ENCODE measurements at regions not wholly inside any gene's neighbourhood (a gene's known extent, or its start where the extent isn't known, plus 50 kb on each side); places are given as distances from the start of the nearest gene placed in this dataset.

- Histone ChIP-seq H3K4me1 (ENCODE audit: insufficient read depth, low read length, poor library complexity, severe bottlenecking) (no peaks in the 10 kb centered on the region), H4K20me1 (ENCODE audit: insufficient read depth, low read length, poor library complexity, severe bottlenecking) (no peaks in the 10 kb centered on the region)
These were observed 297.7 kb downstream of the ICOS start for GRCh38 chr2:204234248-204234647.

GRCh38 chr2:204234879-204235278 lies 298.3 kb downstream of the ICOS start:
- Histone ChIP-seq H3K36me3 (ENCODE audit: insufficient read depth, low read length) (no peaks in the 10 kb centered on the region), H3K9ac (ENCODE audit: low read depth, low read length, poor library complexity, severe bottlenecking) (no peak overlapping the region), H3K4me2 (ENCODE audit: low read depth, low read length, poor library complexity, severe bottlenecking) (no peak overlapping the region), H3F3A (ENCODE audit: low read depth) (no peaks in the 10 kb centered on the region), H3K4me1 (ENCODE audit: insufficient read depth, low read length, poor library complexity, severe bottlenecking) (no peaks in the 10 kb centered on the region), H3K9me2 (replicated peaks; ENCODE audit: low read depth, low read length) (no peaks in the 10 kb centered on the region), H3K27me3 (ENCODE audit: insufficient read depth, low read length, poor library complexity, severe bottlenecking) (no peaks in the 10 kb centered on the region), H3K79me2 (ENCODE audit: insufficient read depth, low read length) (no peaks in the 10 kb centered on the region), H3K4me3 (ENCODE audit: low read length, poor library complexity, severe bottlenecking) (no peak overlapping the region), H4K20me1 (ENCODE audit: insufficient read depth, low read length, poor library complexity, severe bottlenecking) (no peaks in the 10 kb centered on the region), H3K9me3 (ENCODE audit: insufficient read depth, low read depth, low read length) (no peaks in the 10 kb centered on the region), H2AFZ (ENCODE audit: low read length) (no peak overlapping the region)
- no peak for TF ChIP-seq EZH2phosphoT487 (IDR thresholded peaks at IDR 0.05; ENCODE audit: borderline replicate concordance)
- TF ChIP-seq CTCF (conservative IDR thresholded peaks at IDR 0.05; ENCODE audit: low read length), result no peak

More at GRCh38 chr2:204234248-204234647, 297.7 kb downstream of the ICOS start:
- Histone ChIP-seq H3K36me3 (ENCODE audit: insufficient read depth, low read length) (no peaks in the 10 kb centered on the region), H3K4me3 (ENCODE audit: low read length, poor library complexity, severe bottlenecking) (no peak overlapping the region), H3K9me3 (ENCODE audit: insufficient read depth, low read depth, low read length) (no peaks in the 10 kb centered on the region), H3K79me2 (ENCODE audit: insufficient read depth, low read length) (no peaks in the 10 kb centered on the region), H3K9me2 (replicated peaks; ENCODE audit: low read depth, low read length) (no peaks in the 10 kb centered on the region), H3K4me2 (ENCODE audit: low read depth, low read length, poor library complexity, severe bottlenecking) (no peak overlapping the region), H3K9ac (ENCODE audit: low read depth, low read length, poor library complexity, severe bottlenecking) (no peak overlapping the region), H3K27me3 (ENCODE audit: insufficient read depth, low read length, poor library complexity, severe bottlenecking) (no peaks in the 10 kb centered on the region), H2AFZ (ENCODE audit: low read length) (no peak overlapping the region), H3F3A (ENCODE audit: low read depth) (no peaks in the 10 kb centered on the region)
- TF ChIP-seq EZH2phosphoT487 (IDR thresholded peaks at IDR 0.05; ENCODE audit: borderline replicate concordance) (no peak), CTCF (conservative IDR thresholded peaks at IDR 0.05; ENCODE audit: low read length) (no peak)

GRCh38 chr2:204237416-204237815 lies 300.9 kb downstream of the ICOS start:
- H2AFZ ChIP-seq (ENCODE audit: low read length), result no peak overlapping the region
- TF ChIP-seq EZH2phosphoT487 (IDR thresholded peaks at IDR 0.05; ENCODE audit: borderline replicate concordance) (no peak), CTCF (conservative IDR thresholded peaks at IDR 0.05; ENCODE audit: low read length) (no peak)
- H3K9ac ChIP-seq (ENCODE audit: low read depth, low read length, poor library complexity, severe bottlenecking), result no peak overlapping the region
- H3K4me1 ChIP-seq (ENCODE audit: insufficient read depth, low read length, poor library complexity, severe bottlenecking), result no peaks in the 10 kb centered on the region
- no peaks in the 10 kb centered on the region for H3K27me3 ChIP-seq (ENCODE audit: insufficient read depth, low read length, poor library complexity, severe bottlenecking)
- H3K9me2 ChIP-seq (replicated peaks; ENCODE audit: low read depth, low read length), result no peaks in the 10 kb centered on the region
- no peak overlapping the region for H3K4me2 ChIP-seq (ENCODE audit: low read depth, low read length, poor library complexity, severe bottlenecking)
- H3F3A ChIP-seq (ENCODE audit: low read depth), result no peaks in the 10 kb centered on the region
- no peaks in the 10 kb centered on the region for H3K79me2 ChIP-seq (ENCODE audit: insufficient read depth, low read length)
- H3K9me3 ChIP-seq (ENCODE audit: insufficient read depth, low read depth, low read length), result no peaks in the 10 kb centered on the region
- no peaks in the 10 kb centered on the region for H4K20me1 ChIP-seq (ENCODE audit: insufficient read depth, low read length, poor library complexity, severe bottlenecking)
- H3K36me3 ChIP-seq (ENCODE audit: insufficient read depth, low read length), result no peaks in the 10 kb centered on the region
- no peak overlapping the region for H3K4me3 ChIP-seq (ENCODE audit: low read length, poor library complexity, severe bottlenecking)
